ENCODE measurements at regions not wholly inside any gene's neighbourhood (a gene's known extent, or its start where the extent isn't known, plus 50 kb on each side); places are given as distances from the start of the nearest gene placed in this dataset.

DNA sequence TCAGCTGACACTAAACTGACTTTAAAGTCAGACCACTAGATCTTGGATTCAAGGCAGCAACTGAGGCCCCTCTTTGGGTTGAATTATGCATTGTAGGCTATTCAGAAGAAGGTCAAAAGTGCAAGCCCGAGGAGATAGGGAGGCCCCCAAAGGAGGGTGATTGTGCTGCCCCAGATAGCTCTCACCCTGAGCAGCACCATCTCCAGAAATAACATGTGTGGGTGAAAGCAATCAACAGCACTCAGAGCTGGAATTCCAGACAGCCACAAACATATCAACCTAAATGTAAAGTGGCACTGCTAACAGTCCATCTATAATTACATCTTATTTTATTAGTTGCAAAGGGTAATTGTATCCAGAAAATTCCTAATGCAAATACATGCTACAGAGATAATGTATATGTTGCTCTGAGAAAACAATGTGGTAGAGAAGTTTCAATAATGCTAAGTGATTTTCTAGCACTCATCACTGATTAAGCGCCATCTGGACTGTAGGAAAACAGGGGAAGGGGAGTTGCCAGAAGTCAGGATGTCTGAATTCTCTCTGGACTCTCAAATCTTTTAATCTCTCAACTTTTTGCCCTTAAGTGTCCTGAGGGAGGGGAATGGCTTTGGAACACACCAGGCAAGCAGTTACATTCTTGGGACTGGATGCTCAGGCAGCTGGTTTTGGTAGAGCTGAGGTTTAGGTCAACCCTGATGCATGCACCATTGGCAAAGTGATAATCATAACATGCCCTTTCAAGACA is 61.8 kb upstream of the SFRP2 start:
- TF ChIP-seq, protein P1, sequence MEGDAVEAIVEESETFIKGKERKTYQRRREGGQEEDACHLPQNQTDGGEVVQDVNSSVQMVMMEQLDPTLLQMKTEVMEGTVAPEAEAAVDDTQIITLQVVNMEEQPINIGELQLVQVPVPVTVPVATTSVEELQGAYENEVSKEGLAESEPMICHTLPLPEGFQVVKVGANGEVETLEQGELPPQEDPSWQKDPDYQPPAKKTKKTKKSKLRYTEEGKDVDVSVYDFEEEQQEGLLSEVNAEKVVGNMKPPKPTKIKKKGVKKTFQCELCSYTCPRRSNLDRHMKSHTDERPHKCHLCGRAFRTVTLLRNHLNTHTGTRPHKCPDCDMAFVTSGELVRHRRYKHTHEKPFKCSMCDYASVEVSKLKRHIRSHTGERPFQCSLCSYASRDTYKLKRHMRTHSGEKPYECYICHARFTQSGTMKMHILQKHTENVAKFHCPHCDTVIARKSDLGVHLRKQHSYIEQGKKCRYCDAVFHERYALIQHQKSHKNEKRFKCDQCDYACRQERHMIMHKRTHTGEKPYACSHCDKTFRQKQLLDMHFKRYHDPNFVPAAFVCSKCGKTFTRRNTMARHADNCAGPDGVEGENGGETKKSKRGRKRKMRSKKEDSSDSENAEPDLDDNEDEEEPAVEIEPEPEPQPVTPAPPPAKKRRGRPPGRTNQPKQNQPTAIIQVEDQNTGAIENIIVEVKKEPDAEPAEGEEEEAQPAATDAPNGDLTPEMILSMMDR (conservative IDR thresholded peaks at IDR 0.05 in 1 of 2, IDR thresholded peaks at IDR 0.05 in 1 of 2; ENCODE audit: low read depth in 1 of 2, low read length in 2 of 2) = no peak
- TF ChIP-seq EZH2 (IDR thresholded peaks at IDR 0.05; ENCODE audit: low read length, missing control alignments) = no peak
